HL-60 (cell line): ENCODE measurements at regions not wholly inside any gene's neighbourhood (a gene's known extent, or its start where the extent isn't known, plus 50 kb on each side); places are given as distances from the start of the nearest gene placed in this dataset.

Experiments
- DNase-seq, 2 experiments: peaks; one replicate each; pipeline ENCODE4 v3.0.0-alpha.2; 2010 to 2020; ENCODE audit warnings: low read depth in 1 of 2, low spot score in 1 of 2
- H3K27ac ChIP-seq: fragments of 250-450 bp; sonication (Bioruptor Pico); replicated peaks from 2 replicates; pipeline ENCODE4 v1.5.1; 2020; ENCODE audit warnings: mild to moderate bottlenecking, moderate library complexity
- H3K27me3 ChIP-seq: fragments of 250-450 bp; sonication (Bioruptor Pico); 2 replicates; pipeline ENCODE4 v1.5.1; 2021; ENCODE audit warnings: mild to moderate bottlenecking, moderate library complexity; ENCODE audit not compliant: insufficient read depth, poor library complexity, severe bottlenecking
- H3K4me3 ChIP-seq: replicated peaks from 2 replicates; pipeline ENCODE4 v1.5.1; 2011; ENCODE audit warnings: mild to moderate bottlenecking, control low read depth, low read length; ENCODE audit not compliant: insufficient read depth
- GABPA ChIP-seq: IDR thresholded peaks from 2 replicates; pipeline ENCODE4 v1.6.1; 2012; ENCODE audit warnings: low read depth
- POLR2AphosphoS5 ChIP-seq: IDR thresholded peaks from 2 replicates; pipeline ENCODE4 v1.6.1; 2012; ENCODE audit warnings: low read depth
- SPI1 ChIP-seq: IDR thresholded peaks from 2 replicates; pipeline ENCODE4 v1.6.1; 2012; ENCODE audit warnings: low read depth, mild to moderate bottlenecking, borderline replicate concordance
- TF ChIP-seq, protein P1 (sequence below): IDR thresholded peaks from 2 replicates; pipeline ENCODE4 v1.6.1; 2012; ENCODE audit warnings: low read depth; ENCODE audit not compliant: insufficient replicate concordance
- TF ChIP-seq, protein P2 (sequence below): IDR thresholded peaks from one replicate; pipeline ENCODE4 v1.5.1; 2011; ENCODE audit warnings: low read length, control low read depth, inconsistent platforms; ENCODE audit not compliant: insufficient read depth

DNA sequence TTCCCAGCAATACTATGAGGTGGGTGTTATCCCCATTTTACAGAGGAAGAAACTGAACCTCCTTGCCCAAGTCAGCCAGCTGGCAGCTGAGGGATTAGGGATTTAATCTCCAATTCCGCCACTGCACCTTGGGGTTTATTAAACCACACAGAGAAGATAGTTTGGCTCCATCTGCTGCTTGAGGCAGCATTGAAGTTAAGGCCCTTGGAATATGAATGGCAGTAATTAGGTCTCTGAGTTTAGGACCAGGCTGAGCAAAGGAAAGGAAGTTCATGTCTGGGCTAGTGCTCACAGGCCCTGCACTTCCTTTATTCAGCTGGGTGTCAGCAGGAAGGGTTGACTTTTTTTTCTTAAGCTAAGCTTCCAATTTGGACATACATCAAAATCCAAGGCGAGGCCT, 86.9 kb upstream of the GDNF start:
- Histone ChIP-seq H3K27me3 (peaks cover 2% of the 10 kb centered on the region), H3K27ac (no peak overlapping the region), H3K4me3 (no peak overlapping the region)
- TF ChIP-seq POLR2AphosphoS5 = no peak
- TF ChIP-seq SPI1 = peak; percentile 69; the same call in 1 of the 2 replicates
- DNase-seq = no peak

DNA sequence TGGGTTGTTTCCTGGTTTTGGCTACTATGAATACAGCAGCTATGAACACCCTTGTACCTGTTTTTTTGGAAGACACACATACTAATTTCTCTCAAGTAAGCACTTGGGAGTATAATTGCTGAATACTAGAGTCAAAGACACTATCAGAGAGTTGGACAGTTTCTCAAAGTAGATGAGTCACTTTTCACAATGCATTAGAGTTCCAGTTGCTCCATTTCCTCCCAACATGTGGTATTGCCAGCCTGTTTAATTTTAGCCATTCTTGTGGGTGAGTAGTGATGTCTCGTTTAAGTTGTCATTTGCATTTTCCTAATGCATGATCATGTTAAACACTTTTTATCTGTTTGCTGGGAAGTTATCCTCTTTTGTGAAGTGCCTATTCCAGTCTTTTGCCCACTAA, 81.6 kb upstream of the GDNF start:
- TF ChIP-seq POLR2AphosphoS5 = no peak
- no peak for TF ChIP-seq GABPA
- TF ChIP-seq, protein P1, sequence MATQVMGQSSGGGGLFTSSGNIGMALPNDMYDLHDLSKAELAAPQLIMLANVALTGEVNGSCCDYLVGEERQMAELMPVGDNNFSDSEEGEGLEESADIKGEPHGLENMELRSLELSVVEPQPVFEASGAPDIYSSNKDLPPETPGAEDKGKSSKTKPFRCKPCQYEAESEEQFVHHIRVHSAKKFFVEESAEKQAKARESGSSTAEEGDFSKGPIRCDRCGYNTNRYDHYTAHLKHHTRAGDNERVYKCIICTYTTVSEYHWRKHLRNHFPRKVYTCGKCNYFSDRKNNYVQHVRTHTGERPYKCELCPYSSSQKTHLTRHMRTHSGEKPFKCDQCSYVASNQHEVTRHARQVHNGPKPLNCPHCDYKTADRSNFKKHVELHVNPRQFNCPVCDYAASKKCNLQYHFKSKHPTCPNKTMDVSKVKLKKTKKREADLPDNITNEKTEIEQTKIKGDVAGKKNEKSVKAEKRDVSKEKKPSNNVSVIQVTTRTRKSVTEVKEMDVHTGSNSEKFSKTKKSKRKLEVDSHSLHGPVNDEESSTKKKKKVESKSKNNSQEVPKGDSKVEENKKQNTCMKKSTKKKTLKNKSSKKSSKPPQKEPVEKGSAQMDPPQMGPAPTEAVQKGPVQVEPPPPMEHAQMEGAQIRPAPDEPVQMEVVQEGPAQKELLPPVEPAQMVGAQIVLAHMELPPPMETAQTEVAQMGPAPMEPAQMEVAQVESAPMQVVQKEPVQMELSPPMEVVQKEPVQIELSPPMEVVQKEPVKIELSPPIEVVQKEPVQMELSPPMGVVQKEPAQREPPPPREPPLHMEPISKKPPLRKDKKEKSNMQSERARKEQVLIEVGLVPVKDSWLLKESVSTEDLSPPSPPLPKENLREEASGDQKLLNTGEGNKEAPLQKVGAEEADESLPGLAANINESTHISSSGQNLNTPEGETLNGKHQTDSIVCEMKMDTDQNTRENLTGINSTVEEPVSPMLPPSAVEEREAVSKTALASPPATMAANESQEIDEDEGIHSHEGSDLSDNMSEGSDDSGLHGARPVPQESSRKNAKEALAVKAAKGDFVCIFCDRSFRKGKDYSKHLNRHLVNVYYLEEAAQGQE = no peak
- TF ChIP-seq, protein P2, sequence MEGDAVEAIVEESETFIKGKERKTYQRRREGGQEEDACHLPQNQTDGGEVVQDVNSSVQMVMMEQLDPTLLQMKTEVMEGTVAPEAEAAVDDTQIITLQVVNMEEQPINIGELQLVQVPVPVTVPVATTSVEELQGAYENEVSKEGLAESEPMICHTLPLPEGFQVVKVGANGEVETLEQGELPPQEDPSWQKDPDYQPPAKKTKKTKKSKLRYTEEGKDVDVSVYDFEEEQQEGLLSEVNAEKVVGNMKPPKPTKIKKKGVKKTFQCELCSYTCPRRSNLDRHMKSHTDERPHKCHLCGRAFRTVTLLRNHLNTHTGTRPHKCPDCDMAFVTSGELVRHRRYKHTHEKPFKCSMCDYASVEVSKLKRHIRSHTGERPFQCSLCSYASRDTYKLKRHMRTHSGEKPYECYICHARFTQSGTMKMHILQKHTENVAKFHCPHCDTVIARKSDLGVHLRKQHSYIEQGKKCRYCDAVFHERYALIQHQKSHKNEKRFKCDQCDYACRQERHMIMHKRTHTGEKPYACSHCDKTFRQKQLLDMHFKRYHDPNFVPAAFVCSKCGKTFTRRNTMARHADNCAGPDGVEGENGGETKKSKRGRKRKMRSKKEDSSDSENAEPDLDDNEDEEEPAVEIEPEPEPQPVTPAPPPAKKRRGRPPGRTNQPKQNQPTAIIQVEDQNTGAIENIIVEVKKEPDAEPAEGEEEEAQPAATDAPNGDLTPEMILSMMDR = no peak
- TF ChIP-seq SPI1 = no peak
- DNase-seq = no peak
- H3K27me3 ChIP-seq = no peaks in the 10 kb centered on the region
- no peak overlapping the region for H3K4me3 ChIP-seq
- no peak overlapping the region for H3K27ac ChIP-seq

DNA sequence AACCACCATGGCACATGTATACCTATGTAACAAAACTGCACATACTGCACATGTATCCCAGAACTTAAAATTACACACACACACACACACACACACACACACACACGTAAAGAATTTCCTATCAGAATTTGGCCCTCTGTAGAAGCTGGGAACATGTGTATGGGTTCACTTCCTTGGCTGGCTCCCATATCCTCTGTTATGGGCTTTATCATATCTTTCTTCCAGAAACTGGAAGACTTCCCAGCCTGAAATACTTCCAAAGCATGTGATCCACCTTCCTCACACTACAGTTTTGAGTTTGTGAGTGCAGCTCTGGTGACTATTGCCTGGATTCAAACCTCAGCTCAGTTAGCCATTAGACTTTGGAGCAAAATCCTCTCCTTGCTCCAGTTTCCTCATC, 78.6 kb upstream of the GDNF start:
- no peak for DNase-seq
- TF ChIP-seq SPI1 (no peak), POLR2AphosphoS5 (no peak), GABPA (no peak)
- TF ChIP-seq, protein P2 = no peak
- TF ChIP-seq, protein P1 = no peak
- Histone ChIP-seq H3K27ac (no peak overlapping the region), H3K27me3 (no peaks in the 10 kb centered on the region), H3K4me3 (no peak overlapping the region)

DNA sequence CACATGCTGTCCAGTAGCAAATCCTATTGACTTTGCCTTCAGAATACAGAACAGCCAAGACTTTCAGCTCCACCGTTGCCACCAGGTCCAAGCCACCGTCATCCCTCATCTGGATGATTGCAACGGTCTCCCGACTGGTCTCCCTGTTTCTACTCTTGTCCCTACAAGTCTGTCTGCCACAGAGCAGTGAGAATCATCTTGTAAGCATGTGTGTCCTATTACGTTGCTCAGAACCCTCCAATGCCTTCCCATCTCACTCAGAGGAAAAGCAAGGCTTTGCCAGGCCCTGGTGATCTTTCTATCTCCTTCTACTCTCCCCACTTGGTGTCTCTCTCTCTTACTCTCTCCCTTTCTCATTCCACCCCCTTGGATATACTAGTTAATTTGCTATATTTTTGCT, 76.7 kb upstream of the GDNF start:
- Histone ChIP-seq H3K27me3 (no peaks in the 10 kb centered on the region), H3K4me3 (no peak overlapping the region), H3K27ac (no peak overlapping the region)
- TF ChIP-seq SPI1 (no peak), GABPA (no peak), POLR2AphosphoS5 (no peak)
- TF ChIP-seq, protein P1 = no peak
- TF ChIP-seq, protein P2 = no peak
- DNase-seq = no peak
